ENCODE measurements at regions not wholly inside any gene's neighbourhood (a gene's known extent, or its start where the extent isn't known, plus 50 kb on each side); places are given as distances from the start of the nearest gene placed in this dataset.

DNA sequence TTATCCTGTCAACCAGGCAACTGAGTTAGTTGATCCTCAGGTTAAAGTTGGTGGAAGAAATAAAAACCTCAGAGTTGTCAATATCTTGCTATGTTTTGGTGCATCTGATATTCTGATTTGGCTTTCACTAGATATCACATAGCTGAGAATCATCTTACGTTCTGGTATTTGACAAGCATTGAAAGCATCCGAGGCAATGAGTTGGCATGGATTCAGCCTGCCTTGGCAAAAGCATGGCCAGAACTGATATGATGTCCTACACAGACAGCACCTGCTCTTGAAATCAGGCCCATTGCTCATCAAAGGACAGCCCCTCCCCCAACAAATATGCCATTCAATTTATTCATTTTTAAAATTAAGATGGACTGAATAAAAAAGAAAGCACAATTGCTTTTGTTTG, 320.7 kb upstream of the ATP2B1 start:
- no peak for DNase-seq (ENCODE audit: low read depth, low spot score)

DNA sequence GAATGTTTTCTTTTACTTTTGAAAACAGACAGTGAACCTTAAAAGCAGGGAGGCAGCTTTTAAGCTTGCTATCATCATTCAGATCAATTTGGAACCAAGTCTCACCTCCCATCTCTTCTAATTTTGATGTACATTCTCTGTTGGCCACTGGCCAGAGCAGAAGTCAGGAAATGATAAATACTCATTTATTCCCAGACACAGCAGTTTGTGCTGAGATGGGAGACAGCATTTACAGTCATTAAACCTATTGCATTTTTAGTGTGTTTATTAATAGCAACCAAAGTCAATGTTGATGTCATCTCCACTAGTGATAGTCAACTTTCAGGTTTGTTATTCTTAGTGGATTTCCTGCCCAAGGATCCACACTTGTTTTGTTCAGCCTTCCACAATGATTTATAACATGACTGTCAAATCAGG, 320.0 kb upstream of the ATP2B1 start:
- no peak for DNase-seq (ENCODE audit: low read depth, low spot score)

DNA sequence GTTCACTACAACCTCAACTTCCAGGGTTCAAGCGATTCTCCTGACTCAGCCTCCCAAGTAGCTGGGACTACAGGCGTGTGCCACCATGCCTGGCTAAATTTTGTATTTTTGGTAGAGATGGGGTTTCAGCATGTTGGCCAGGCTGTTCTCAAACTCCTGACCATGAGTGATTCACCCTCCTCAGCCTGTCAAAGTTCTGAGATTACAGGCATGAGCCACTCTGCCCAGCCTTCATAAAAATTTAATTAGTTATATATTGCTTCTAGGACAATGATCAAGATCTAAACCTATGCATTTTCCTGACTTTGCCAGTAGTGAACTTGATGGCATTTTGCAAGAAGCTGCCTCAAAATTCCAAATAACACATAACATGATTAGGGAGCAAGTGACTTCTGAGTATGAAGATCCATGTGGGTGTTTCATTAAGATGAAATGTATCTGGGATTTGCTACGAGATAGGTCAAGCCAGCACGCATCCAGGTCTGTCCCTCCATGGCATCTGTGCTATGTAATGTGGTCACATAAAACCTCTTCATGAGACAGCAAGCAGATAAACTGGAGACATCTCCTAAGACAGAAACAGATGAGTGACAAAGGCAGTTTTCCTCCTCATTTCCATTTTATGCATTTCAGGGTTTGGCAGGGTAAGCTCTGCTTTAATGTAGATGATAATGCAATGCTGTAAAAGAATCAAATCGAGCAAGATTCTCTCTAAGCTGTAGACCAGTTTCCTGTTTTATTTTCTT, 319.4 kb upstream of the ATP2B1 start:
- DNase-seq (ENCODE audit: low read depth, low spot score), result no peak

- no peak for DNase-seq (ENCODE audit: low read depth, low spot score)
Observed at GRCh38 chr12:90027041-90027440, 318.4 kb upstream of the ATP2B1 start.

- DNase-seq (ENCODE audit: low read depth, low spot score), result no peak
Observed at GRCh38 chr12:90026516-90026915, 317.9 kb upstream of the ATP2B1 start.

DNA sequence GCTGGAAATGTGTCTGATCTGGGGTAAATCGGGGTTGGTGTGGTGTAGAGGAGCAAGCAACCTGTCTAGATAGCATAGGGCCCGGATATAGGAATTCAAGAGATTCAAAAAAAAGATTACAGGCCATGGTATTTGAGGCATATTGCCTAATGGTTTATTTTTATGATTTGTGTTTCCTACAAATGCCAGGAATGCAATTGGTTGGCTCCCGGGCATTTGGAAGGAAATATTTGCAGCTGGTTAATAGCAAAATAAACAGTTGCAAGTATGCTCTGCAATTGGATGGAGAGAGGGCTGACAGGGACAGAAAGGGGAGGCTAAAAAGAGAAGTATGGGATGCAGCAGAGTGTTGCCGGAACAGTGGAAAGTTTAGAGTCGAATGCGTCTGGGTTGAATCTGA, 315.6 kb upstream of the ATP2B1 start:
- DNase-seq (ENCODE audit: low read depth, low spot score), result no peak

- DNase-seq (ENCODE audit: low read depth, low spot score), result no peak
Observed at GRCh38 chr12:90023207-90023900, 314.7 kb upstream of the ATP2B1 start.

- DNase-seq (ENCODE audit: low read depth, low spot score), result no peak
Observed at GRCh38 chr12:90021795-90022440, 313.3 kb upstream of the ATP2B1 start.

DNA sequence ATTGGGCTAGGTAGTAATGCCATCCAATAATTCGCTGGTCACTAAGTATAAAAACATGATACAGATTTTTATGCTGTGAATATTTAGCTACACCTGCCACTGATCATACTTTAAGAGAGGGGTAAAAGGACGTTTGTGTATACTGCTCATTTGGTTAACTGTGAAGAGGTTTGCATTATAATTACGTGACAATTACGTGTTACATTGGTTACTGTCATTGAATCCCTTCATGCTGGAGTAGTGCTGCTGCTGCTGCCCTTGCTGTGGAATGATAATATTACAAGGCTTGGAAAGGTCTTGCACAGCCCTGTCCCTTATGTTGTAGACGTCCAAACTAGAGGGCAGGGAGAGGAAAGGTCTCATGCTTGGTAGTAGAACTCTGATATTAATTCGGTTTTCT, 312.2 kb upstream of the ATP2B1 start:
- DNase-seq (ENCODE audit: low read depth, low spot score), result no peak

GRCh38 chr12:90020436-90020835, 311.8 kb upstream of the ATP2B1 start:
- no peak for DNase-seq (ENCODE audit: low read depth, low spot score)

- DNase-seq (ENCODE audit: low read depth, low spot score), result no peak
Observed at GRCh38 chr12:90020014-90020413, 311.4 kb upstream of the ATP2B1 start.

- DNase-seq (ENCODE audit: low read depth, low spot score), result no peak
Observed at GRCh38 chr12:90017316-90017715, 308.7 kb upstream of the ATP2B1 start.

DNA sequence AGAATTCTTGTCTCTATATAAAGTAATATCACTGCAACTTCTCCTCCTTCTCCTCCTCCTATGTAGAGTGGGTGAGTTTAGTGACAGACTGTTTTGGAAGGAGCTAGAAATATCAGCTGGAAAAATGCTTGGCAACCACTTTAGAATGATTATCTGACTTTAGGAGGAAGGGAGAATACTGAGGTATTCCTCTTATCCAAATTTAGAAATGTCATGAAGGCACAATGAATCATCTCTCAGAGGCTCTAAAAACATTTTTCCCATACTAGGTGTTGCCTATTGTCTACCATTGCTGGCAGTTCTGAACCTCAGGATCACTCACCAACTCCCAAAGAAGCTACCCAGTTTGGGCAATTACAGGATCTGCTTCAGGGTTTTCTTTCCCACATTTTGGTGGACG, 306.6 kb upstream of the ATP2B1 start:
- no peak for DNase-seq (ENCODE audit: low read depth, low spot score)

- no peak for DNase-seq (ENCODE audit: low read depth, low spot score)
Observed at GRCh38 chr12:90013409-90013808, 304.8 kb upstream of the ATP2B1 start.

DNA sequence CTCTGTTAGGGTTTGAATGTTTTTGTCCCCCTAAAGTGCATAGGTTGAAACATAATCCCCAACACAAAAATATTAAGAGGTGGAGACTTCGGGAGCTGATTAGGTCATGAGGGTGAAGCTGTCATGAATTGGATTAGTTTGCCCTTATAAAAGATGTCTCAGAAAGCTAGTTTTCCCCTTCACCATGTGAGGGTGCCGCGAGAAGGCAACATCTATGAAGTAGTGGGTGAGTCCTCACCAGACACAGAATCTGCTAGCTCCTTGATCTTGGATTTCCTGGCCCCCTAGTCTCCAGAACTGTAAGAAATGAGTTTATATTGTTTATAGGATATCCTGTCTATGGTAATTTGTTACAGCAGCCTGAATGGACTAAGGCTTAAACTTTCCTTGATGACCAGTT, 301.5 kb upstream of the ATP2B1 start:
- no peak for DNase-seq (ENCODE audit: low read depth, low spot score)

DNA sequence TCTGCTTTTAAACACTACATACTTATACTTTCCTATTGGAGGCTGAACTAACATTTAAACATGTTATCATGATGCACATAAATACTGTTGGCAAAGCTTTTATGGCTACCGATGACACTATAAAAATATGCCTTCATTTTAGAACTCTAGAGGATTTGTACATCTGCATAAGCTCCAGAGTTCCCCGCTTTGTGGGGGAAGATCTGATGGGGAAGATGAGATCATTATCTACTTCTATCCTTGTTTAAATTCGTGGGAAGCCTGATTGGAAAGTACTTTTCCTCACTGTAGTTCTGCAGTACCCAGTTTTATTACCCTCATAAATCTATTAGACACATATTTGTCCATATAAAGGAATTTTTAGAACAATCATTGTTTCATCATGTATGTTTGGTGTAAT, 299.6 kb upstream of the ATP2B1 start:
- no peak for DNase-seq (ENCODE audit: low read depth, low spot score)

GRCh38 chr12:90004319-90005074, 295.9 kb upstream of the ATP2B1 start:
- no peak for DNase-seq (ENCODE audit: low read depth, low spot score)

- DNase-seq (ENCODE audit: low read depth, low spot score), result no peak
Observed at GRCh38 chr12:90003688-90004087, 295.1 kb upstream of the ATP2B1 start.

DNA sequence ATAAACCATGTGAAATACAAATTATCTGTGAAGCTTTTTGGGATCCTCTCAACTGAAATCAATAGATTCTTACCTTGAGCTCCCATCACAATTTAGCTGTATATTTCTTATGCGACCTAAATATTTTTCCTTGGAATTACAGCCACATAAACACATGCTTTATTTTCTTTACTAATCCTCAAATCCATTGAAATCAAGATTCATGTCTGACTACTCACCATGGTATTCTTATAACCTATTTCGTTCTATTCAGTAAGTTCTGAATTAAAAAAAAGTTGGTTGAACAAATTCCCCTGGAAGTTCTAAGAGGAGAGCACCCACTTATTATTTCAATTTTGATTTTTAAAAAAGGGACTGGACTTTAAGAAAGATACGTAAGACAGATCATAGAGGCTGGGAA, 292.1 kb upstream of the ATP2B1 start:
- DNase-seq (ENCODE audit: low read depth, low spot score), result no peak

DNA sequence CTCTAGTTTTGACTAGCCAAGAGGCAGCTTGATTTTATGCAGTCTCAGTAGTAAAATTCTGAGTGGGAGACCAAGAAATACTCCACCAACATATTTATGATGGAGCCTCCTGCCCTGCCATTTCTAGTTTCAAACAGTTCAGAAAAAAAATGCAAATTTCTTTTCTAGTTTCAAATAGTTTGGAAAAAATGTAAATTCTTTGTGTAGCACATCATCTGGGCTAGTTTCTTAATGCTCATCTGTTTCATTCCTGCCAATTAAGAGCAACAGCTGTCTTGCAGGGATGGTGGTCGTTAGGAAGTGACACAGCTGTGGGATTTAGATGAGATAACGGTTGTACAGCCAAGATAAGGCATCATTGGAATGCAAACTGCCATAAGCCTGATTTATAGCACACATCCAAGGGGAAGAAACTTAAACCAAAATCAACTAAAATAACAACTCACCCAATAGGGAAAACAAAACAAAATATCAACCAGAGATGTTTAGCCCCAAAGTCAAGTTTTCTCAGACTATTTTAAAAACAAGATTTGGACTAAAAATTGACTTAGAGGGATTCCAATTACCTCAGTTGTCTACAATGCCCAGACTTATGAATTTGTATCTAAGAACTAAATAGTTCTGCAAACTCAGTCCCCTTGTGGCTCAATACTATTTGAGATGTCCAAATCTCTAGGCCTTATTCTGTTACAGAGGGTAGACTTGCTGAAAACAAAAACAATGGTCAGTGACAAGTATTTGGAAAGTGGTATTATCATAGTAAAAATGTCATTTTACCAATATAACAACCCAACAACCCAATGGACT, 291.3 kb upstream of the ATP2B1 start:
- DNase-seq (ENCODE audit: low read depth, low spot score), result no peak

- DNase-seq (ENCODE audit: low read depth, low spot score), result no peak
Observed at GRCh38 chr12:89995870-89996269, 287.2 kb upstream of the ATP2B1 start.
